Activated CD4-positive, alpha-beta memory T cell treated with anti-CD3 and anti-CD28 coated beads for 36 hours (primary cell): ENCODE measurements at regions not wholly inside any gene's neighbourhood (a gene's known extent, or its start where the extent isn't known, plus 50 kb on each side); places are given as distances from the start of the nearest gene placed in this dataset.

Experiments
- CTCF ChIA-PET: fragments of 350-600 bp; sonication (Branson Sonifier 250); formaldehyde crosslinking; loops from one replicate; lab custom pipeline; 2021; ENCODE audit warnings: antibody characterized with exemption, inconsistent platforms; lab: Charles Lee
- POLR2A ChIA-PET: fragments of 350-600 bp; sonication (Branson Sonifier 250); formaldehyde crosslinking; loops from one replicate; lab custom pipeline; 2021; ENCODE audit warnings: antibody characterized with exemption; lab: Charles Lee
- DNase-seq: peaks from one replicate; pipeline ENCODE4 v3.0.0-alpha.2; 2020
- H3K27ac Mint-ChIP-seq: one replicate; pipeline ENCODE4 v1.8.0; 2021; ENCODE audit warnings: mixed read lengths
- H3K27me3 Mint-ChIP-seq: one replicate; pipeline ENCODE4 v1.8.0; 2021; ENCODE audit warnings: mixed read lengths
- H3K36me3 Mint-ChIP-seq: one replicate; pipeline ENCODE4 v1.8.0; 2021; ENCODE audit warnings: mixed read lengths
- H3K4me1 Mint-ChIP-seq: one replicate; pipeline ENCODE4 v1.8.0; 2021; ENCODE audit warnings: low read depth, mixed read lengths
- H3K4me3 Mint-ChIP-seq: one replicate; pipeline ENCODE4 v1.8.0; 2021; ENCODE audit warnings: mild to moderate bottlenecking, mixed read lengths
- H3K9me3 Mint-ChIP-seq: one replicate; pipeline ENCODE4 v1.8.0; 2021; ENCODE audit warnings: mixed read lengths
- intact Hi-C: fragments of 100-400 bp; cut with micrococcal nuclease; formaldehyde crosslinking; loops from one replicate; pipeline ENCODE4 v1.15.1; 2023

GRCh38 chr1:234737967-234738314 is 128.0 kb upstream of the IRF2BP2 start:
- ChIA-PET CTCF (interaction anchor here (0.7 to 1.0 kb wide), 2 partner anchors 10 to 32 kb away, joined by 3 read pairs; no protein-coding TSS in a partner anchor), POLR2A (no interaction called here)
- H3K4me1 Mint-ChIP-seq, result peaks cover 12% of the 10 kb centered on the region
- H3K27ac Mint-ChIP-seq, result no peak overlapping the region
- H3K27me3 Mint-ChIP-seq, result no peaks in the 10 kb centered on the region
- no peak for DNase-seq
- H3K36me3 Mint-ChIP-seq, result no peaks in the 10 kb centered on the region
- H3K4me3 Mint-ChIP-seq, result no peak overlapping the region
- intact Hi-C loops, result no loop called here
- H3K9me3 Mint-ChIP-seq, result no peaks in the 10 kb centered on the region

DNA sequence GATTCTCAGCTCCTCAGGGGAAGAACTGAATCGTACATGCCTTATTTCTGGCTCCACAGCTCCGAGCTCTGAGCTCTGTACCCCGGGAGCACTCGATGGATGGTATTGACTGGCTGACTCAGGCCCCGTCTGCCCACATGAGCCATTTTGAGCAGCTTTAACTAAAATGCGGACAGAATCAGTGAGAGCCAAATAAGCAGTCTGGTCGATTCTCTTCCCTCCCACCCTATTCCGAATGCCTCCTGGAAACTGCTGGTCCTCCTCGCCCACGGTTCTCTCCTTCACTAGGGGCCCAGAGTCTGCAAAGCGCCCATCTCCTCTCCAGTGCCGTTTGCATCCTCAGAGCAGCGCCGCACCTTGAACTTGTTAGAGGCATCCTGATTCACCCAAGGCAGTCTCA is 125.9 kb upstream of the IRF2BP2 start:
- intact Hi-C loops, result no loop called here
- H3K9me3 Mint-ChIP-seq, result no peaks in the 10 kb centered on the region
- ChIA-PET POLR2A (interaction anchor here (0.9 kb wide), 1 partner anchor 11 kb away, joined by 6 read pairs; no protein-coding TSS in a partner anchor), CTCF (interaction anchor here (0.8 kb wide), 1 partner anchor 248 kb away, joined by 3 read pairs; no protein-coding TSS in a partner anchor)
- no peak for DNase-seq
- peaks cover 32% of the 10 kb centered on the region for H3K4me1 Mint-ChIP-seq
- H3K27me3 Mint-ChIP-seq, result no peaks in the 10 kb centered on the region
- H3K36me3 Mint-ChIP-seq, result no peaks in the 10 kb centered on the region
- H3K4me3 Mint-ChIP-seq, result no peak overlapping the region
- no peak overlapping the region for H3K27ac Mint-ChIP-seq

DNA sequence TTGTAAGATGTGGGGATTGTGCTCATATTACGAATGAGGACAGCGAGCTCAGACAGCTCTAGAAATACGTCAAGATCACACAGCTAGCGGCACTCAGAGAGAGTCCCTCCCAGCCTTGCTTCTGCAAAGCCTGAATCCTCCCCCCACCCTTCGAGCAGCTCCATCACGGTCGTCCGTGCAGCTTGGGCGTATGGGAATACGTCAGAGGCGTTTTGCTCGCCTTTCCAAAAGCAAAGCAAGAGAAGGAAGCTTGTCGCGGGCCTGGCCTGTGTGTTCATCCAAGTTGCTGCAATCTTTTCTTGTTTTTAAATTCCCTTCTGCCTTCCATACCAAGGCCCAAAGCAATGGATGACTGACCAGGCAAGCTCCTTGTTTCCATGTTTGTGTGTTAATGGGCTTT is 125.5 kb upstream of the IRF2BP2 start:
- H3K27ac Mint-ChIP-seq, result no peak overlapping the region
- intact Hi-C loops, result no loop called here
- ChIA-PET POLR2A (interaction anchor here (0.9 kb wide), 1 partner anchor 11 kb away, joined by 6 read pairs; no protein-coding TSS in a partner anchor), CTCF (interaction anchor here (0.8 kb wide), 1 partner anchor 248 kb away, joined by 3 read pairs; no protein-coding TSS in a partner anchor)
- H3K4me1 Mint-ChIP-seq, result peaks cover 37% of the 10 kb centered on the region
- DNase-seq, result no peak
- no peak overlapping the region for H3K4me3 Mint-ChIP-seq
- no peaks in the 10 kb centered on the region for H3K27me3 Mint-ChIP-seq
- no peaks in the 10 kb centered on the region for H3K36me3 Mint-ChIP-seq
- H3K9me3 Mint-ChIP-seq, result no peaks in the 10 kb centered on the region

DNA sequence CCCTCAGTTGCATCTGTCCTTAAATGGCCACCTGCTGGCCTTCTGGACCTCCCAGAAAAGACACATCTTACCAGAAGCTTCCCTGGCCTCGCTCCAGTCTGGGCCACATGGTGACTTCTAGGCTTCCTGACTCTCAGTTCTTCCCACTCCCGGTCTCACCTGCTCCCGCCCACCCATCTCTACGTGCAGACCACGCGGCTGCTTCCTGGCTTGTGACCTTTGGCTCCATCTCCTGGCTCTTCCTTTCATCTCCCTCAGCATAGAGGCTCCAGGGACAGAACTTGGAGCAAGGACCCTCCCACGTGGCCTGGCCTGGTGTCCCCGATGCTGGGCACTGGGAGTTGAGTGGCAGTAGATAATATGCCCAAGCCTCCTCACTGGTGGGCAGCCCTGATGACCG is 124.9 kb upstream of the IRF2BP2 start:
- Mint-ChIP-seq H3K9me3 (no peaks in the 10 kb centered on the region), H3K36me3 (peaks cover 1% of the 10 kb centered on the region), H3K4me3 (no peak overlapping the region), H3K27ac (peak overlapping the region; percentile 34), H3K4me1 (peaks cover 43% of the 10 kb centered on the region), H3K27me3 (no peaks in the 10 kb centered on the region)
- intact Hi-C loops, result no loop called here
- CTCF ChIA-PET, result no interaction called here
- POLR2A ChIA-PET, result interaction anchor here (1.2 kb wide), 1 partner anchor 123 kb away, joined by 4 read pairs; no protein-coding TSS in a partner anchor
- no peak for DNase-seq

DNA sequence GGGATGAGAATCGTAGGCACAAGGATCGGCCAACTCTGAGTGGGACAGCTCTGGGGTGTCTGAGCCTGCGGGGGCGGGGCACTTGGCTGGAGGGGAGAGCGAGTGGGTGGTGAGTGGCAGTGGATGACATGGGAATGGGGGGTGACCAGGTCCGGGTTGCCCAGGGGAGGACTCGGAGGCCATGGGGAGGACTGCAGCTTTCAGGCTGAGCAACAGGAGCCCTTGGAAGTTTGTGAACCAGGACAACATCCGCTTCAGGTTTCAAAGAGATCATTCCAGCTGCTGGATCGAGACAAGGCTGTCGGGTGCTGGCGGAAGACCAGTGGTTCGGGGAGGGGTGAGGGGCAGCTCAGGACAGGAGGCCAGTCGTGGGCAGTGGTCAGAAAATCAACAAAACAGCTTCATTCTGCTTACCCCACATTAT is 124.4 kb upstream of the IRF2BP2 start:
- H3K4me1 Mint-ChIP-seq, result peaks cover 47% of the 10 kb centered on the region
- peak overlapping the region; percentile 15 for H3K27ac Mint-ChIP-seq

GRCh38 chr1:234733427-234733826 is 123.4 kb upstream of the IRF2BP2 start:
- H3K27ac Mint-ChIP-seq, result no peak overlapping the region
- H3K9me3 Mint-ChIP-seq, result no peaks in the 10 kb centered on the region
- ChIA-PET POLR2A (interaction anchor here (1.2 to 1.3 kb wide), 2 partner anchors 10 to 122 kb away, joined by 4 read pairs; no protein-coding TSS in a partner anchor), CTCF (no interaction called here)
- H3K36me3 Mint-ChIP-seq, result peaks cover 1% of the 10 kb centered on the region
- H3K27me3 Mint-ChIP-seq, result no peaks in the 10 kb centered on the region
- DNase-seq, result no peak
- no peak overlapping the region for H3K4me3 Mint-ChIP-seq
- H3K4me1 Mint-ChIP-seq, result peaks cover 57% of the 10 kb centered on the region
- intact Hi-C loops, result no loop called here

More for the DNA sequence above, 124.4 kb upstream of the IRF2BP2 start:
- H3K4me3 Mint-ChIP-seq, result no peak overlapping the region
- no peaks in the 10 kb centered on the region for H3K27me3 Mint-ChIP-seq
- intact Hi-C loops, result no loop called here
- no peak for DNase-seq
- ChIA-PET CTCF (no interaction called here), POLR2A (interaction anchor here (1.2 kb wide), 1 partner anchor 123 kb away, joined by 4 read pairs; no protein-coding TSS in a partner anchor)
- no peaks in the 10 kb centered on the region for H3K9me3 Mint-ChIP-seq
- H3K36me3 Mint-ChIP-seq, result peaks cover 1% of the 10 kb centered on the region

DNA sequence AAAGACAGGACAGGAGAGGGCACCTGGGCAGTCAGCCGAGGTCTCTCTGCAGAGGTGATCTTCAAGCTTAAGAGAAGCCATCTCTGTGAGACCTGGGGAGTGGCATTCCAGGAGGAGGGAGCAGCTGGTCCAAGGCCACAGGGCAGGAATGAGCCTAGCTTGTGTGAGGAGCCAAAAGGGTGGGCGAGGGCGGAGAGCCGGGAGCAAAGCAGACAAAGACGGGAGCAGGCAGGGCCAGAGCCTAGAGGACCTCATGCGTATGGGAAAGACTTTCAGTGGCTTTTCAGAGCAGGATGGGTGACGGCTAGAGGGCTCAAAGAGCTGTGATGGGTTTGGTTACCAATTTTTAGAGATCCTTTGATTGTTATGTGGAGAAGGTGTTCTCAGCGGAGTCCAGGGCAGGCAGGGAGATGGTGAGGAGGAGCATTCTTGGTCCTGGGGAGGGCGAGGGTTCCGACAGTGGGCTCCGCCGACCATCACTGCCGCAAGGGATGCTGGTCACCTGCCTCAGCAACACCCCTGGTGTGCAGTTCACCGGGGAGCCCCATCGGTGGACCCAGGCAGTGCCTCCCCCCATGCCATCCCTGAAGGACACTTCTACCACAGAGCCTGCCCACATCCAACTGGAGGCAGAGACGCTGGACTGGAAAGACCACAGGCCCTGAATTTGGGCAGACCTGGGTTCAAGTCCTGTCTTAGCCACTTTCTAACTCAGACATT is 122.9 kb upstream of the IRF2BP2 start:
- CTCF ChIA-PET, result interaction anchor here (0.6 kb wide), 1 partner anchor 1084 kb away, joined by 3 read pairs; no protein-coding TSS in a partner anchor
- Mint-ChIP-seq H3K4me1 (peaks cover 61% of the 10 kb centered on the region), H3K4me3 (no peak overlapping the region)

GRCh38 chr1:234732260-234732659 is 122.3 kb upstream of the IRF2BP2 start:
- Mint-ChIP-seq H3K36me3 (peaks cover 1% of the 10 kb centered on the region), H3K4me3 (peak overlapping the region; percentile 54), H3K27me3 (no peaks in the 10 kb centered on the region), H3K4me1 (peaks cover 67% of the 10 kb centered on the region), H3K27ac (peak overlapping the region; percentile 99), H3K9me3 (no peaks in the 10 kb centered on the region)
- no peak for DNase-seq
- intact Hi-C loops, result no loop called here
- ChIA-PET POLR2A (interaction anchor here (0.5 to 1.4 kb wide), 5 partner anchors 9 to 233 kb away, joined by 3 to 5 read pairs (median 3); no protein-coding TSS in a partner anchor), CTCF (interaction anchor here (0.6 to 1.9 kb wide), 2 partner anchors 128 to 1084 kb away, joined by 3 to 5 read pairs; no protein-coding TSS in a partner anchor)

More for the DNA sequence above, 122.9 kb upstream of the IRF2BP2 start:
- Mint-ChIP-seq H3K27ac (no peak overlapping the region), H3K36me3 (peaks cover 1% of the 10 kb centered on the region), H3K27me3 (no peaks in the 10 kb centered on the region), H3K9me3 (no peaks in the 10 kb centered on the region)
- no peak for DNase-seq
- POLR2A ChIA-PET, result interaction anchor here (0.5 to 1.3 kb wide), 4 partner anchors 9 to 135 kb away, joined by 3 to 5 read pairs (median 4); no protein-coding TSS in a partner anchor
- intact Hi-C loops, result no loop called here

- H3K36me3 Mint-ChIP-seq, result peaks cover 1% of the 10 kb centered on the region
- intact Hi-C loops, result loop anchor here (1.0 to 2.0 kb wide), 12 partner anchors 8 to 344 kb away; no protein-coding TSS in a partner anchor
- peak; percentile 58 for DNase-seq
- H3K4me1 Mint-ChIP-seq, result peaks cover 73% of the 10 kb centered on the region
- ChIA-PET CTCF (interaction anchor here (1.9 kb wide), 1 partner anchor 127 kb away, joined by 5 read pairs; no protein-coding TSS in a partner anchor), POLR2A (interaction anchor here (0.6 to 1.7 kb wide), 7 partner anchors 8 to 280 kb away, joined by 3 to 13 read pairs (median 4); partner anchors contain the start of gene IRF2BP2)
- H3K4me3 Mint-ChIP-seq, result peak overlapping the region; percentile 54
- H3K9me3 Mint-ChIP-seq, result no peaks in the 10 kb centered on the region
- H3K27ac Mint-ChIP-seq, result peak overlapping the region; percentile 99
- H3K27me3 Mint-ChIP-seq, result no peaks in the 10 kb centered on the region
Observed at GRCh38 chr1:234731569-234732085, 121.6 kb upstream of the IRF2BP2 start.

DNA sequence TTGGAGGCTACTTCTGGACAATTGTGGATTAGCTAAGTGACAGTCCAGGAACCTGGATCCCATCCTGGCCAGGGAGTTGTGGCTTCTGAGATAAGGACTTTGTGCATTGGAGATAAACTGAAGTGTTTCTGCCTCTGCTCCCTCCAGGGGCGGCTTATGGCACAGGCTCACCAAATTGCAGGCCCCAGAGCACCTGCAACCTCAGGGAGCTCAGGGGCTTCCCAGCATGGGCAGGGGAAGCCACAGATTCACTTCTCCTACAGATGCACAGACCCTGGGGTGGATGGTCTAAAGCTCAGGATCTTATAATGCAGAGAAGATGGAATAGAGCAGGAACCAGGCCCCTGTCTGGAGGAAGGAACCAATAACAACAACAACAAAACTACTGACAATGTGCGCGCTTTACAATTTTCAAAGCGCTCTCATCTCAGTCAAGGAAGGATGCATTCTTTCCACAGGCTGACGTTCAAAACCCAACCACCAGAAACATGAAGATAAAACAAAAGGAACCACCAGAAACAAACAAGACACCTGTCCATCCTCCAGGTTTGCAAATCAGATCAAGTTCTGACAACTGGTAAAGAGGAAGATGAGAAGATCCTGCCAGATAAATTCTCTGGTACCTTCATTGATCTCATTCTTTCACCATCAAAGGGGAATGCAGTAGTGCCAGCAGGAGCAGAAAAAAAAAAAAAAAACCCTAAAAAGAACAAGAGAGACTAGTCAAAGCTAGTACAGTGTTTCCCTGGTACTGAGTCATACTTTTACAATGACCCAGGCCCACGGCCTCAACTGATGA is 121.0 kb upstream of the IRF2BP2 start:
- peaks cover 1% of the 10 kb centered on the region for H3K36me3 Mint-ChIP-seq
- peaks cover 77% of the 10 kb centered on the region for H3K4me1 Mint-ChIP-seq
- peak overlapping the region; percentile 40 for H3K4me3 Mint-ChIP-seq
- H3K27me3 Mint-ChIP-seq, result no peaks in the 10 kb centered on the region
- intact Hi-C loops, result loop anchor here (1.0 to 2.0 kb wide), 12 partner anchors 8 to 344 kb away; no protein-coding TSS in a partner anchor
- no peaks in the 10 kb centered on the region for H3K9me3 Mint-ChIP-seq
- POLR2A ChIA-PET, result interaction anchor here (0.5 to 1.7 kb wide), 15 partner anchors 8 to 285 kb away, joined by 3 to 13 read pairs (median 3); partner anchors contain the start of gene IRF2BP2
- H3K27ac Mint-ChIP-seq, result peak overlapping the region; percentile 99
- CTCF ChIA-PET, result interaction anchor here (0.9 to 1.9 kb wide), 9 partner anchors 13 to 353 kb away, joined by 3 to 7 read pairs (median 4); no protein-coding TSS in a partner anchor
- DNase-seq, result peak; percentile 78

DNA sequence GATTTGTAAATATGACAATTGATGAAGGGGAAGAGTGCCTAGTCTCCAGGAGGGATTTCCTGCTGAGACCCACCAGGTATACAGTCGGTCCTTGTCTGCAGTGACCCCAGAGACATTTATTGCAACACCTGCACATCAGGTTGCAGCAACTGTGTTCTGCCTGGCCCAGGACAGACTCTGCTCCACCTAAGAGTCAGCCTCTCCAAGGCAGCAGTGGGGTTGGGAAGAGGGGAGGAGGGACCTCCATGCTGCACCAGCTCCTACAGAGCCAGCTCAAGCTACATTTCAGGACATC is 120.4 kb upstream of the IRF2BP2 start:
- peaks cover 82% of the 10 kb centered on the region for H3K4me1 Mint-ChIP-seq
- intact Hi-C loops, result loop anchor here (2.0 kb wide), 2 partner anchors 130 to 196 kb away; no protein-coding TSS in a partner anchor
- DNase-seq, result no peak
- H3K27me3 Mint-ChIP-seq, result no peaks in the 10 kb centered on the region
- H3K9me3 Mint-ChIP-seq, result no peaks in the 10 kb centered on the region
- peak overlapping the region; percentile 99 for H3K27ac Mint-ChIP-seq
- ChIA-PET CTCF (interaction anchor here (0.9 to 1.9 kb wide), 9 partner anchors 12 to 353 kb away, joined by 3 to 7 read pairs (median 4); no protein-coding TSS in a partner anchor), POLR2A (interaction anchor here (0.5 to 1.7 kb wide), 11 partner anchors 8 to 285 kb away, joined by 3 to 13 read pairs (median 4); partner anchors contain the start of gene IRF2BP2)
- peak overlapping the region; percentile 7 for H3K4me3 Mint-ChIP-seq
- H3K36me3 Mint-ChIP-seq, result peaks cover 1% of the 10 kb centered on the region
